GM21786 (cell line): ENCODE measurements at regions not wholly inside any gene's neighbourhood (a gene's known extent, or its start where the extent isn't known, plus 50 kb on each side); places are given as distances from the start of the nearest gene placed in this dataset.

Experiments
- ATAC-seq: cut with Tn5 transposase; IDR thresholded peaks from one replicate; pipeline ENCODE4 v1.9.1; 2021; ENCODE audit not compliant: unreplicated experiment

- no peak for ATAC-seq
These were observed 111.0 kb downstream of the TRIB2 start for GRCh38 chr2:12827721-12828120.

- no peak for ATAC-seq
These were observed 112.2 kb downstream of the TRIB2 start for GRCh38 chr2:12828980-12829379.

GRCh38 chr2:12831016-12831415 is 114.3 kb downstream of the TRIB2 start:
- no peak for ATAC-seq

GRCh38 chr2:12834239-12834638 is 117.5 kb downstream of the TRIB2 start:
- no peak for ATAC-seq

- ATAC-seq = no peak
These were observed 119.0 kb downstream of the TRIB2 start for GRCh38 chr2:12835733-12836132.

GRCh38 chr2:12839339-12839738 is 122.6 kb downstream of the TRIB2 start:
- no peak for ATAC-seq

GRCh38 chr2:12841021-12841420 is 124.3 kb downstream of the TRIB2 start:
- ATAC-seq = no peak

GRCh38 chr2:12842917-12843316 is 126.2 kb downstream of the TRIB2 start:
- no peak for ATAC-seq

- ATAC-seq = no peak
These were observed 127.8 kb downstream of the TRIB2 start for GRCh38 chr2:12844511-12844910.

GRCh38 chr2:12847694-12848575 is 131.2 kb downstream of the TRIB2 start:
- no peak for ATAC-seq

GRCh38 chr2:12852135-12852534 is 135.4 kb downstream of the TRIB2 start:
- no peak for ATAC-seq

- ATAC-seq = no peak
These were observed 137.3 kb downstream of the TRIB2 start for GRCh38 chr2:12854001-12854530.

- ATAC-seq = no peak
These were observed 138.8 kb downstream of the TRIB2 start for GRCh38 chr2:12855508-12855907.

GRCh38 chr2:12856934-12857601 is 140.3 kb downstream of the TRIB2 start:
- no peak for ATAC-seq

GRCh38 chr2:12857891-12858290 is 141.2 kb downstream of the TRIB2 start:
- no peak for ATAC-seq

- ATAC-seq = no peak
These were observed 142.1 kb downstream of the TRIB2 start for GRCh38 chr2:12858786-12859185.

- ATAC-seq = no peak
These were observed 144.7 kb downstream of the TRIB2 start for GRCh38 chr2:12861344-12861930.

- no peak for ATAC-seq
These were observed 145.8 kb downstream of the TRIB2 start for GRCh38 chr2:12862541-12862940.

GRCh38 chr2:12863937-12864336 is 147.2 kb downstream of the TRIB2 start:
- ATAC-seq = no peak

GRCh38 chr2:12867631-12868287 is 151.0 kb downstream of the TRIB2 start:
- ATAC-seq = no peak

- no peak for ATAC-seq
These were observed 154.0 kb downstream of the TRIB2 start for GRCh38 chr2:12870692-12871091.
